B cell (primary cell): ENCODE measurements at regions not wholly inside any gene's neighbourhood (a gene's known extent, or its start where the extent isn't known, plus 50 kb on each side); places are given as distances from the start of the nearest gene placed in this dataset.

Source experiments
- ATAC-seq: fragments of 200-7000 bp; cut with Tn5 transposase; one replicate; pipeline ENCODE4 v1.10.0; 2021; ENCODE audit warnings: low read depth, mild to moderate bottlenecking, moderate number of reproducible peaks, moderate library complexity
- CTCF ChIA-PET: fragments of 350-600 bp; sonication (Branson Sonifier 250); formaldehyde crosslinking; loops from one replicate; lab custom pipeline; 2021; ENCODE audit warnings: antibody characterized with exemption, inconsistent platforms; lab: Charles Lee
- POLR2A ChIA-PET: fragments of 350-600 bp; sonication (Branson Sonifier 250); formaldehyde crosslinking; loops from one replicate; lab custom pipeline; 2021; ENCODE audit warnings: antibody characterized with exemption; lab: Charles Lee
- DNase-seq: peaks from one replicate; pipeline ENCODE4 v3.0.0; 2013
- H2AFZ ChIP-seq: 2 replicates; pipeline ENCODE4 v1.6.1; 2012; ENCODE audit warnings: mild to moderate bottlenecking, low read depth, low read length; ENCODE audit not compliant: insufficient read depth, poor library complexity, severe bottlenecking
- H3K27ac ChIP-seq, 2 donors: 1 replicate in 1 of 2; 2 replicates in 1 of 2; pipeline ENCODE4 v1.5.1; 2012 to 2013; ENCODE audit warnings: low read length in 2 of 2, mild to moderate bottlenecking in 2 of 2, moderate library complexity in 1 of 2
- H3K27me3 ChIP-seq, 4 experiments: fragments of 200-600 bp in 1 of 4; sonication (generic) in 1 of 4; replicated peaks in 1 of 4; 1 replicate in 2 of 4; 2 replicates in 2 of 4; pipeline versions ENCODE4 v1.6.1 to v1.7.0; 2013 to 2016; ENCODE audit warnings: low read length in 3 of 4, mild to moderate bottlenecking in 2 of 4, mixed read lengths in 1 of 4, moderate library complexity in 1 of 4; ENCODE audit not compliant: insufficient read depth in 4 of 4, control insufficient read depth in 3 of 4; ENCODE audit errors: control extremely low read depth in 1 of 4
- H3K36me3 ChIP-seq, 2 experiments: replicated peaks in 1 of 2; 1 replicate in 1 of 2; 2 replicates in 1 of 2; pipeline versions ENCODE4 v1.6.1 to v1.7.1; 2013; ENCODE audit warnings: low read length in 1 of 2; ENCODE audit not compliant: insufficient read depth in 2 of 2, control insufficient read depth in 1 of 2; ENCODE audit errors: control extremely low read depth in 1 of 2, extremely low read depth in 1 of 2
- H3K4me1 ChIP-seq, 2 donors: fragments of 200-600 bp in 1 of 2; sonication (generic) in 1 of 2; 1 replicate in 1 of 2; 2 replicates in 1 of 2; pipeline versions ENCODE4 v1.5.1 to v1.6.1; 2013 to 2017; ENCODE audit warnings: low read length in 2 of 2; ENCODE audit not compliant: control insufficient read depth in 2 of 2, insufficient read depth in 2 of 2
- H3K4me2 ChIP-seq: replicated peaks from 2 replicates; pipeline ENCODE3; 2012; ENCODE audit warnings: mild to moderate bottlenecking, low read depth, low read length; ENCODE audit not compliant: poor library complexity, severe bottlenecking
- H3K4me3 ChIP-seq, 5 experiments: fragments of 200-600 bp in 1 of 5; sonication (generic) in 1 of 5; 1 replicate in 3 of 5; 2 replicates in 2 of 5; pipeline versions ENCODE4 v1.5.1 to v1.7.0; 2011 to 2016; ENCODE audit warnings: low read length in 4 of 5, mild to moderate bottlenecking in 4 of 5, low read depth in 2 of 5, control low read depth in 1 of 5, moderate library complexity in 1 of 5; ENCODE audit not compliant: insufficient read depth in 1 of 5; ENCODE audit errors: control extremely low read depth in 1 of 5, extremely low read depth in 1 of 5
- H3K79me2 ChIP-seq: fragments of 200-600 bp; sonication (generic); one replicate; pipeline ENCODE4 v1.6.0; 2016; ENCODE audit warnings: low read length; ENCODE audit not compliant: control insufficient read depth, insufficient read depth
- H3K9ac ChIP-seq: fragments of 200-600 bp; sonication (generic); 2 replicates; pipeline ENCODE4 v1.6.1; 2017; ENCODE audit warnings: mild to moderate bottlenecking, low read length, moderate library complexity
- H3K9me3 ChIP-seq, 3 donors: one replicate each; pipeline versions ENCODE4 v1.6.1 to v1.7.1; 2013; ENCODE audit warnings: low read length in 2 of 3; ENCODE audit not compliant: control insufficient read depth in 2 of 3, insufficient read depth in 1 of 3; ENCODE audit errors: control extremely low read depth in 1 of 3
- H4K20me1 ChIP-seq: 2 replicates; pipeline ENCODE4 v1.6.0; 2012; ENCODE audit warnings: mild to moderate bottlenecking, low read length; ENCODE audit not compliant: insufficient read depth, control insufficient read depth, poor library complexity, severe bottlenecking
- H3K27ac Mint-ChIP-seq: one replicate; pipeline ENCODE4 v1.8.0; 2021; ENCODE audit warnings: mixed read lengths
- H3K27me3 Mint-ChIP-seq: one replicate; pipeline ENCODE4 v1.8.0; 2021; ENCODE audit warnings: mixed read lengths
- H3K4me1 Mint-ChIP-seq: one replicate; pipeline ENCODE4 v1.8.0; 2021; ENCODE audit warnings: mixed read lengths
- H3K4me3 Mint-ChIP-seq: one replicate; pipeline ENCODE4 v1.8.0; 2021; ENCODE audit warnings: mixed read lengths
- H3K9me3 Mint-ChIP-seq: one replicate; pipeline ENCODE4 v1.8.0; 2022; ENCODE audit warnings: mixed read lengths; ENCODE audit not compliant: insufficient read depth
- EZH2 ChIP-seq: IDR thresholded peaks from 2 replicates; pipeline ENCODE4 v1.6.1; 2012; ENCODE audit warnings: borderline replicate concordance, low read depth, mild to moderate bottlenecking, moderate library complexity, low read length; ENCODE audit not compliant: insufficient read depth, poor library complexity, severe bottlenecking
- WGBS: methylation state at CpG from one replicate; pipeline ENCODE4 v1.1.5; 2013; ENCODE audit warnings: missing lambda C conversion rate; ENCODE audit not compliant: insufficient coverage; 5-methylcytosine and 5-hydroxymethylcytosine counted together
- intact Hi-C: fragments of 100-400 bp; cut with micrococcal nuclease; formaldehyde crosslinking; loops from one replicate; pipeline ENCODE4 v1.10.0; 2022
- TF ChIP-seq, protein P1 (sequence below): fragments of 200-600 bp; IDR thresholded peaks from one replicate; pipeline ENCODE4 v1.8.0; 2022; ENCODE audit warnings: antibody characterized with exemption, mild to moderate bottlenecking

DNA sequence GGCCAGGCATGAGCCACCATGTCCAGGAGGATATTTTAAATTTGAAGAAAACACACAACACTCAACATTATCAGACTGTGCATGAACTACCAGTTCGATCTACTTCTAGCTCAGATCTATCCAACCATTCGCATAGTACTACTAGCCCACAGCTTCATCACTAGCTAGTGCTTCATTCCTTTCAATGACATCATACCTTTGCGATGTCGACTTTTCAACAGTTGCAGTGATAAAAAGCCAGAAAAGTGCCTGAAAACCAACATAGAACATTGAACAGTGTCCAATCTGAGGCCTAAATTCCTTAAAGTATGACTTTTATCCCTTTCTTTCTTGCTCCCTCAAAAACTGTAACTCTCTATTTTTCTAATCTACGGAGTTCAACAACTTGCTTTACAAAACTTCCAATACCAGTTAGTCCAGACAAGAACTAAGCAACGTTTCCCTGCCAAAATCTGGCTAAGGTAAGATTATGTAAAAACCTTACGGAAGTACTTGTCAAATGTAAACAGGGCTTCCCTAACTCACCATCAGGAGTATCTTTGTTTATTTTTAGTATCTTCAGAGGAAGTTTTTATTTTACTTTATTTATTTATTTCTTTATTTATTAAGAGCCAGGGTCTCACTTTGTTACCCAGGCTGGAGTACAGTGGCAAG is 434.0 kb upstream of the JARID2 start:
- peaks cover 5% of the 10 kb centered on the region for H3K9me3 Mint-ChIP-seq
- H4K20me1 ChIP-seq: no peaks in the 10 kb centered on the region
- no peaks in the 10 kb centered on the region for H3K4me1 ChIP-seq
- no peak overlapping the region for H3K4me3 Mint-ChIP-seq
- ChIA-PET POLR2A (no interaction called here), CTCF (no interaction called here)
- 100% methylated on average over 4 of the region's 7 CpGs for WGBS
- no peak overlapping the region for H3K4me2 ChIP-seq
- no peak for DNase-seq
- TF ChIP-seq, protein P1, sequence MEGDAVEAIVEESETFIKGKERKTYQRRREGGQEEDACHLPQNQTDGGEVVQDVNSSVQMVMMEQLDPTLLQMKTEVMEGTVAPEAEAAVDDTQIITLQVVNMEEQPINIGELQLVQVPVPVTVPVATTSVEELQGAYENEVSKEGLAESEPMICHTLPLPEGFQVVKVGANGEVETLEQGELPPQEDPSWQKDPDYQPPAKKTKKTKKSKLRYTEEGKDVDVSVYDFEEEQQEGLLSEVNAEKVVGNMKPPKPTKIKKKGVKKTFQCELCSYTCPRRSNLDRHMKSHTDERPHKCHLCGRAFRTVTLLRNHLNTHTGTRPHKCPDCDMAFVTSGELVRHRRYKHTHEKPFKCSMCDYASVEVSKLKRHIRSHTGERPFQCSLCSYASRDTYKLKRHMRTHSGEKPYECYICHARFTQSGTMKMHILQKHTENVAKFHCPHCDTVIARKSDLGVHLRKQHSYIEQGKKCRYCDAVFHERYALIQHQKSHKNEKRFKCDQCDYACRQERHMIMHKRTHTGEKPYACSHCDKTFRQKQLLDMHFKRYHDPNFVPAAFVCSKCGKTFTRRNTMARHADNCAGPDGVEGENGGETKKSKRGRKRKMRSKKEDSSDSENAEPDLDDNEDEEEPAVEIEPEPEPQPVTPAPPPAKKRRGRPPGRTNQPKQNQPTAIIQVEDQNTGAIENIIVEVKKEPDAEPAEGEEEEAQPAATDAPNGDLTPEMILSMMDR: no peak
- no peak for TF ChIP-seq EZH2
- no peaks in the 10 kb centered on the region for H3K27me3 Mint-ChIP-seq
- no peaks in the 10 kb centered on the region for H3K36me3 ChIP-seq
- H3K27me3 ChIP-seq: no peaks in the 10 kb centered on the region
- H3K4me1 Mint-ChIP-seq: no peaks in the 10 kb centered on the region
- intact Hi-C loops: no loop called here
- no peaks in the 10 kb centered on the region for H3K79me2 ChIP-seq
- H2AFZ ChIP-seq: no peak overlapping the region
- no peak overlapping the region for H3K27ac ChIP-seq
- H3K9me3 ChIP-seq: peaks cover 0 to 8% (median 4%) of the 10 kb centered on the region in 3 donors
- ATAC-seq: no peak
- no peak overlapping the region for H3K4me3 ChIP-seq
- no peak overlapping the region for H3K27ac Mint-ChIP-seq
- H3K9ac ChIP-seq: no peak overlapping the region

DNA sequence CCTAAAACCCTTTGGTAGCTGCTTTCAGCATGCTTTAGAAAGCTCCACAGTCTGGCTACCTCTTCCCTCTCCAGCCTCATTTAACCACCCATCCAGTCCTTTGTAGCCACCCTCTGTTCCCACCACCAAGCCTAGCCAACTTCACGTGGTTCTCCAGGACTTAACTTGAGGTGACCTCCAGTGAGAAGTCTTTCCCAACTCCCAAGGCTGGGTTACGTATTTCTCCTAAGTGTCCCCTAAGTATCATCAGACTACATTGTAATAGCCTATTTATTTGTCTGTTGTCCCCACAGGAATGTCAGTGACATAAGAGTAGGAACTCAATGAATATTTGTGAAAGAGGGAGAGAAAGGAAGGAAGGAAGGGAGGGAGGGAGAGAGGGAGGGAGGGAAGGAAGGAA is 431.9 kb upstream of the JARID2 start:
- Histone ChIP-seq H3K9ac (no peak overlapping the region), H3K36me3 (no peaks in the 10 kb centered on the region), H3K4me1 (no peaks in the 10 kb centered on the region), H4K20me1 (no peaks in the 10 kb centered on the region), H3K27ac (no peak overlapping the region), H3K9me3 (no peaks in the 10 kb centered on the region), H3K27me3 (no peaks in the 10 kb centered on the region), H3K4me3 (no peak overlapping the region), H3K79me2 (no peaks in the 10 kb centered on the region), H3K4me2 (no peak overlapping the region), H2AFZ (no peak overlapping the region)
- DNase-seq (no peak), ATAC-seq (no peak)
- Mint-ChIP-seq H3K27ac (no peak overlapping the region), H3K4me3 (no peak overlapping the region), H3K4me1 (no peaks in the 10 kb centered on the region), H3K9me3 (no peaks in the 10 kb centered on the region), H3K27me3 (no peaks in the 10 kb centered on the region)
- 89% methylated on average over 1 of the region's 2 CpGs for WGBS
- POLR2A ChIA-PET: no interaction called here
- CTCF ChIA-PET: no interaction called here
- no peak for TF ChIP-seq EZH2
- TF ChIP-seq, protein P1: no peak
- intact Hi-C loops: no loop called here
